H1 (cell line): ENCODE measurements at regions not wholly inside any gene's neighbourhood (a gene's known extent, or its start where the extent isn't known, plus 50 kb on each side); places are given as distances from the start of the nearest gene placed in this dataset.

ENCODE experiments used
- BRCA1 ChIP-seq: IDR thresholded peaks from 2 replicates; pipeline ENCODE4 v1.6.1; 2012; ENCODE audit warnings: low read depth, low read length, improper control_type of control experiment
- CEBPB ChIP-seq: IDR thresholded peaks from 2 replicates; pipeline ENCODE4 v1.6.1; 2012; ENCODE audit warnings: low read depth, low read length
- HDAC6 ChIP-seq: IDR thresholded peaks from one replicate; pipeline ENCODE4 v1.7.1; 2012; ENCODE audit warnings: low read depth, mild to moderate bottlenecking, inconsistent platforms, low read length, moderate library complexity
- POLR2A ChIP-seq, 2 experiments: IDR thresholded peaks; 1 replicate in 1 of 2; 2 replicates in 1 of 2; pipeline ENCODE4 v1.6.1; 2011; ENCODE audit warnings: low read depth in 2 of 2, low read length in 2 of 2, mild to moderate bottlenecking in 2 of 2; ENCODE audit errors: control extremely low read depth in 1 of 2
- POLR2AphosphoS5 ChIP-seq: IDR thresholded peaks from 2 replicates; pipeline ENCODE4 v1.6.1; 2011; ENCODE audit warnings: low read depth, low read length
- RXRA ChIP-seq: IDR thresholded peaks from 2 replicates; pipeline ENCODE4 v1.6.1; 2011; ENCODE audit warnings: low read depth, mild to moderate bottlenecking, low read length, moderate library complexity; ENCODE audit not compliant: insufficient read depth
- YY1 ChIP-seq: IDR thresholded peaks from 2 replicates; pipeline ENCODE4 v1.6.1; 2011; ENCODE audit warnings: low read depth, mild to moderate bottlenecking, low read length
- TF ChIP-seq, protein P1 (sequence below), 3 experiments: IDR thresholded peaks; 1 replicate in 2 of 3; 2 replicates in 1 of 3; pipeline versions ENCODE4 v1.5.1 to v1.6.1; 2011; ENCODE audit warnings: low read length in 3 of 3, mild to moderate bottlenecking in 3 of 3, inconsistent platforms in 2 of 3, low read depth in 1 of 3, moderate library complexity in 1 of 3; ENCODE audit not compliant: insufficient read depth in 1 of 3; ENCODE audit errors: control extremely low read depth in 1 of 3
- TF ChIP-seq, protein P2 (sequence below): IDR thresholded peaks from 2 replicates; pipeline ENCODE4 v1.6.1; 2011; ENCODE audit warnings: low read depth, mild to moderate bottlenecking, low read length; ENCODE audit not compliant: insufficient read depth

DNA sequence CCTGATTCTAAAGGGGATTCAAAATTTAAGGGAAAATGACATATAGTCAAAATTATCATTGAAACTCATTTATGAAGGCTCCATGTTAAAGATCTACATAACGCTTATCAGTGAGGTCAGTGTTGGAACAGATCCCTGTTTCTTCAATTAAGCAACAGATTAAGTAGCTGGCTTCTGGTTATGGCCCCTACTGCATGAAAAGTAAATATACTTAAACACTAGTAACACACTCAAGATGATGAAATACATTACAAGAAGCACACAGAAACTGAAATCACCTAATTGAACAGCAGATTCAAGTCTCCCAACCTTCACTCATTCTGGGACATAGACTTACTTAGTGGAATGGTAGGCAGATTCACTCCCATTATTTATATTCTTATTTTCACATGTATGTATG, 51.6 kb upstream of the SLC16A2 start:
- TF ChIP-seq POLR2A (IDR thresholded peaks at IDR 0.05; ENCODE audit: control extremely low read depth in 1 of 2, low read depth in 2 of 2, low read length in 2 of 2) (no peak), CEBPB (no peak), HDAC6 (no peak), RXRA (no peak), POLR2AphosphoS5 (no peak), YY1 (no peak), BRCA1 (no peak)
- TF ChIP-seq, protein P1, sequence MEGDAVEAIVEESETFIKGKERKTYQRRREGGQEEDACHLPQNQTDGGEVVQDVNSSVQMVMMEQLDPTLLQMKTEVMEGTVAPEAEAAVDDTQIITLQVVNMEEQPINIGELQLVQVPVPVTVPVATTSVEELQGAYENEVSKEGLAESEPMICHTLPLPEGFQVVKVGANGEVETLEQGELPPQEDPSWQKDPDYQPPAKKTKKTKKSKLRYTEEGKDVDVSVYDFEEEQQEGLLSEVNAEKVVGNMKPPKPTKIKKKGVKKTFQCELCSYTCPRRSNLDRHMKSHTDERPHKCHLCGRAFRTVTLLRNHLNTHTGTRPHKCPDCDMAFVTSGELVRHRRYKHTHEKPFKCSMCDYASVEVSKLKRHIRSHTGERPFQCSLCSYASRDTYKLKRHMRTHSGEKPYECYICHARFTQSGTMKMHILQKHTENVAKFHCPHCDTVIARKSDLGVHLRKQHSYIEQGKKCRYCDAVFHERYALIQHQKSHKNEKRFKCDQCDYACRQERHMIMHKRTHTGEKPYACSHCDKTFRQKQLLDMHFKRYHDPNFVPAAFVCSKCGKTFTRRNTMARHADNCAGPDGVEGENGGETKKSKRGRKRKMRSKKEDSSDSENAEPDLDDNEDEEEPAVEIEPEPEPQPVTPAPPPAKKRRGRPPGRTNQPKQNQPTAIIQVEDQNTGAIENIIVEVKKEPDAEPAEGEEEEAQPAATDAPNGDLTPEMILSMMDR (IDR thresholded peaks at IDR 0.05; ENCODE audit: control extremely low read depth in 1 of 3, insufficient read depth in 1 of 3, low read depth in 1 of 3, low read length in 3 of 3) = no peak
- TF ChIP-seq, protein P2, sequence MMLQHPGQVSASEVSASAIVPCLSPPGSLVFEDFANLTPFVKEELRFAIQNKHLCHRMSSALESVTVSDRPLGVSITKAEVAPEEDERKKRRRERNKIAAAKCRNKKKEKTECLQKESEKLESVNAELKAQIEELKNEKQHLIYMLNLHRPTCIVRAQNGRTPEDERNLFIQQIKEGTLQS = no peak
